CD14-positive monocyte (primary cell): ENCODE measurements at regions not wholly inside any gene's neighbourhood (a gene's known extent, or its start where the extent isn't known, plus 50 kb on each side); places are given as distances from the start of the nearest gene placed in this dataset.
"Not testable (repeated sequence)": the region's sequence is repeated elsewhere in the genome, so short reads cannot be mapped to it uniquely, and the experiment has no call there.

ENCODE experiments used
- DNase-seq, 3 donors: peaks; one replicate each; pipeline ENCODE4 v3.0.0-alpha.2; 2011 to 2022
- H2AFZ ChIP-seq: 2 replicates; pipeline ENCODE4 v1.6.0; 2012; ENCODE audit warnings: mild to moderate bottlenecking, low read depth, low read length, inconsistent platforms; ENCODE audit not compliant: insufficient read depth, poor library complexity, severe bottlenecking
- H3K27ac ChIP-seq, 2 donors: 1 replicate in 1 of 2; 2 replicates in 1 of 2; pipeline ENCODE4 v1.5.1; 2012 to 2013; ENCODE audit warnings: low read length in 2 of 2, control low read depth in 1 of 2, inconsistent platforms in 1 of 2, low read depth in 1 of 2, mild to moderate bottlenecking in 1 of 2
- H3K27me3 ChIP-seq, 2 donors: one replicate each; pipeline versions ENCODE4 v1.6.0 to v1.6.1; 2011 to 2013; ENCODE audit warnings: low read length in 2 of 2; ENCODE audit not compliant: control insufficient read depth in 2 of 2, insufficient read depth in 2 of 2
- H3K36me3 ChIP-seq, 2 donors: replicated peaks in 1 of 2; 1 replicate in 1 of 2; 2 replicates in 1 of 2; pipeline versions ENCODE4 v1.5.1 to v1.6.1; 2012 to 2013; ENCODE audit warnings: low read length in 2 of 2, control low read depth in 1 of 2, inconsistent platforms in 1 of 2, mild to moderate bottlenecking in 1 of 2; ENCODE audit not compliant: insufficient read depth in 2 of 2, control insufficient read depth in 1 of 2
- H3K4me1 ChIP-seq, 2 donors: 1 replicate in 1 of 2; 2 replicates in 1 of 2; pipeline versions ENCODE4 v1.5.1 to v1.6.1; 2012 to 2013; ENCODE audit warnings: low read length in 2 of 2, control low read depth in 1 of 2, inconsistent platforms in 1 of 2, mild to moderate bottlenecking in 1 of 2, moderate library complexity in 1 of 2; ENCODE audit not compliant: insufficient read depth in 2 of 2, control insufficient read depth in 1 of 2
- H3K4me2 ChIP-seq: replicated peaks from 2 replicates; pipeline ENCODE3; 2012; ENCODE audit warnings: low read length, moderate library complexity, mild to moderate bottlenecking; ENCODE audit not compliant: poor library complexity, severe bottlenecking; ENCODE audit errors: extremely low read depth
- H3K4me3 ChIP-seq, 3 experiments: fragments of 200-600 bp in 1 of 3; sonication (generic) in 1 of 3; replicated peaks in 1 of 3; 1 replicate in 2 of 3; 2 replicates in 1 of 3; pipeline ENCODE4 v1.5.1; 2011 to 2013; ENCODE audit warnings: low read length in 3 of 3, mild to moderate bottlenecking in 3 of 3, control low read depth in 2 of 3, low read depth in 2 of 3, inconsistent platforms in 1 of 3, moderate library complexity in 1 of 3
- H3K79me2 ChIP-seq: 2 replicates; pipeline ENCODE4 v1.6.0; 2012; ENCODE audit warnings: mild to moderate bottlenecking, control low read depth, inconsistent platforms, low read length, moderate library complexity; ENCODE audit not compliant: insufficient read depth
- H3K9ac ChIP-seq: 2 replicates; pipeline ENCODE4 v1.6.0; 2017; ENCODE audit warnings: low read length, mild to moderate bottlenecking; ENCODE audit not compliant: insufficient read depth, poor library complexity, severe bottlenecking
- H3K9me3 ChIP-seq, 2 donors: replicated peaks in 1 of 2; 1 replicate in 1 of 2; 2 replicates in 1 of 2; pipeline versions ENCODE4 v1.5.1 to v1.6.1; 2012 to 2013; ENCODE audit warnings: low read length in 2 of 2, control low read depth in 1 of 2; ENCODE audit not compliant: control insufficient read depth in 1 of 2, insufficient read depth in 1 of 2
- H4K20me1 ChIP-seq: 2 replicates; pipeline ENCODE4 v1.6.0; 2012; ENCODE audit warnings: mild to moderate bottlenecking, low read length, control low read depth, moderate library complexity; ENCODE audit not compliant: insufficient read depth
- H3K27ac Mint-ChIP-seq, 7 donors: one replicate each; pipeline ENCODE4 v1.8.0; 2020; ENCODE audit warnings: mild to moderate bottlenecking in 7 of 7, mixed read lengths in 7 of 7, moderate library complexity in 6 of 7, inconsistent platforms in 2 of 7
- H3K27me3 Mint-ChIP-seq, 3 donors: one replicate each; pipeline ENCODE4 v1.8.0; 2021 to 2022; ENCODE audit warnings: low read depth in 3 of 3, mild to moderate bottlenecking in 3 of 3, mixed read lengths in 3 of 3, moderate library complexity in 3 of 3, inconsistent platforms in 1 of 3
- H3K36me3 Mint-ChIP-seq, 2 donors: one replicate each; pipeline ENCODE4 v1.8.0; 2020; ENCODE audit warnings: mixed read lengths in 2 of 2, inconsistent platforms in 1 of 2, mild to moderate bottlenecking in 1 of 2
- H3K4me1 Mint-ChIP-seq: one replicate; pipeline ENCODE4 v1.8.0; 2020; ENCODE audit warnings: mild to moderate bottlenecking, mixed read lengths
- H3K4me3 Mint-ChIP-seq, 2 donors: one replicate each; pipeline ENCODE4 v1.8.0; 2020; ENCODE audit warnings: mild to moderate bottlenecking in 2 of 2, mixed read lengths in 2 of 2, moderate library complexity in 1 of 2
- H3K9me3 Mint-ChIP-seq, 7 donors: one replicate each; pipeline ENCODE4 v1.8.0; 2020 to 2022; ENCODE audit warnings: mixed read lengths in 7 of 7, mild to moderate bottlenecking in 6 of 7, moderate library complexity in 6 of 7, inconsistent platforms in 2 of 7
- WGBS: methylation state at CpG from one replicate; pipeline ENCODE4 v1.1.5; 2013; ENCODE audit warnings: missing lambda C conversion rate; ENCODE audit not compliant: insufficient coverage; 5-methylcytosine and 5-hydroxymethylcytosine counted together
- intact Hi-C, 2 donors: fragments of 100-400 bp; cut with micrococcal nuclease; formaldehyde crosslinking; loops; one replicate each; pipeline versions ENCODE4 v1.15.0 to v1.15.1; 2023
- TF ChIP-seq, protein P1 (sequence below): fragments of 200-600 bp; IDR thresholded peaks from one replicate; pipeline ENCODE4 v1.8.0; 2022; ENCODE audit warnings: antibody characterized with exemption, mild to moderate bottlenecking

DNA sequence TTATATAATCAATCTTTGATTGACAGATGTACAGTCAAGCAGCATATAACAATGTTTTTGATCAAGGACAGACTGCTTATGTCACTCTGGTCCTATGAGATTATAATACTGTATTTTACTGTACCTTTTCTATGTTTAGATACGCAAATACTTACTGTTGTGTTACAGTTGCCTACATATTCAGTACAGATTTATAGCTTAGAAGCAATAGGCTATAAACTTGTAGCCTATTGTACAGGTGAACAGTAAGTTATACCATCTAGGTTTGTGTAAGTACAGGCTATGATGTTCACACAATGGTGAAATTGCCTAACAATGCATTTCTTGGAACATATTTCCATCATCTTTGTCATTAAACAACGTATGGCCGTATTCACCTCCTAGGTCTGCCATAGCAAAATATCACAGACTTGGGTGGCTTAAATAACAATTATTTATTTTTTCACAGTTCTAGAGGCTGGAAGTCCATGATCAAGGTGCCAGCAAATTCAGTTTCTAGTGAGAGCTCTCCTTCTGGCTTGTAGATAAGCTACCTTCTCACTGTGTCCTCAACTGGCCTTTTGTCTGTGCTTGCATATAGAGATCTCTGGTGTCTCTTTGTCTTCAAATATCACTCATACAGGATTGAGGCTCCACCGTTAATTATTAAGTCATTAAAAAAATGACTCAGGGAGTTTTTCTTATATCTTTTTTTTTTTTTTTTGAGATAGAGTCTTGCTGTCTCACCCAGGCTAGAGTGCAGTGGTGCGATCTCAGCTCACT is 89.1 kb downstream of the EBLN2 start:
- no peaks in the 10 kb centered on the region for H3K4me1 Mint-ChIP-seq
- peaks cover 0 to 8% (median 4%) of the 10 kb centered on the region in 7 donors for H3K9me3 Mint-ChIP-seq
- H3K27me3 ChIP-seq, result no peaks in the 10 kb centered on the region
- H3K4me1 ChIP-seq, result no peaks in the 10 kb centered on the region
- no peak overlapping the region for H3K4me2 ChIP-seq
- H3K27ac ChIP-seq, result no peak overlapping the region
- no peak overlapping the region for H2AFZ ChIP-seq
- H3K36me3 Mint-ChIP-seq, result no peaks in the 10 kb centered on the region
- intact Hi-C loops, result no loop called here
- no peak overlapping the region for H3K4me3 Mint-ChIP-seq
- no peaks in the 10 kb centered on the region for H3K79me2 ChIP-seq
- WGBS, result no CpG with 5 or more reads among the region's 5 CpGs
- peaks cover 0 to 4% of the 10 kb centered on the region in 2 donors for H3K9me3 ChIP-seq
- no peak overlapping the region for H3K4me3 ChIP-seq
- no peak overlapping the region for H3K27ac Mint-ChIP-seq
- TF ChIP-seq, protein P1, sequence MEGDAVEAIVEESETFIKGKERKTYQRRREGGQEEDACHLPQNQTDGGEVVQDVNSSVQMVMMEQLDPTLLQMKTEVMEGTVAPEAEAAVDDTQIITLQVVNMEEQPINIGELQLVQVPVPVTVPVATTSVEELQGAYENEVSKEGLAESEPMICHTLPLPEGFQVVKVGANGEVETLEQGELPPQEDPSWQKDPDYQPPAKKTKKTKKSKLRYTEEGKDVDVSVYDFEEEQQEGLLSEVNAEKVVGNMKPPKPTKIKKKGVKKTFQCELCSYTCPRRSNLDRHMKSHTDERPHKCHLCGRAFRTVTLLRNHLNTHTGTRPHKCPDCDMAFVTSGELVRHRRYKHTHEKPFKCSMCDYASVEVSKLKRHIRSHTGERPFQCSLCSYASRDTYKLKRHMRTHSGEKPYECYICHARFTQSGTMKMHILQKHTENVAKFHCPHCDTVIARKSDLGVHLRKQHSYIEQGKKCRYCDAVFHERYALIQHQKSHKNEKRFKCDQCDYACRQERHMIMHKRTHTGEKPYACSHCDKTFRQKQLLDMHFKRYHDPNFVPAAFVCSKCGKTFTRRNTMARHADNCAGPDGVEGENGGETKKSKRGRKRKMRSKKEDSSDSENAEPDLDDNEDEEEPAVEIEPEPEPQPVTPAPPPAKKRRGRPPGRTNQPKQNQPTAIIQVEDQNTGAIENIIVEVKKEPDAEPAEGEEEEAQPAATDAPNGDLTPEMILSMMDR, result no peak
- no peak overlapping the region for H3K9ac ChIP-seq
- no peaks in the 10 kb centered on the region for H4K20me1 ChIP-seq
- peaks cover 5 to 6% (median 6%) of the 10 kb centered on the region in 3 donors for H3K27me3 Mint-ChIP-seq
- no peak for DNase-seq
- no peaks in the 10 kb centered on the region for H3K36me3 ChIP-seq

GRCh38 chr3:73152571-73152970 is 91.1 kb downstream of the EBLN2 start:
- H3K9me3 ChIP-seq, H3K27ac ChIP-seq, H3K4me1 Mint-ChIP-seq, H3K79me2 ChIP-seq, H3K27me3 Mint-ChIP-seq, H3K36me3 Mint-ChIP-seq, H3K9ac ChIP-seq, H3K27ac Mint-ChIP-seq, intact Hi-C loops, H3K9me3 Mint-ChIP-seq, H4K20me1 ChIP-seq, H3K27me3 ChIP-seq, H3K4me3 Mint-ChIP-seq, H3K4me1 ChIP-seq, H3K36me3 ChIP-seq, DNase-seq, H3K4me3 ChIP-seq, H3K4me2 ChIP-seq, H2AFZ ChIP-seq: not testable (repeated sequence)
- WGBS, result 96% methylated on average over 22 of the region's 22 CpGs

DNA sequence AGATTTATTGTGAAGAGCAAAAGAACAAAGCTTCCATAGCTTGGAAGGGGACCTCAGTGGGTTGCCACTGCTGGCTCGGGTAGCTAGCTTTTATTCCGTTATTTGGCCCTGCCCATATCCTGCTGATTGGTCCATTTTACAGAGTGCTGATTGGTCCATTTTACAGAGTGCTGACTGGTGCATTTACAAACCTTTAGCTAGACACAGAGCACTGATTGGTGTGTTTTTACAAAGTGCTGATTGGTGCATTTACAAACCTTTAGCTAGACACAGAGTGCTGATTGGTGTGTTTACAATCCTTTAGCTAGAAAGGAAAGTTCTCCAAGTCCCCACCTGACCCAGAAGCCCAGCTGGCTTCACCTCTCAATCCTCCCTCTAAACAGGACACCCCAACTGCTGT is 91.6 kb downstream of the EBLN2 start:
- WGBS, result 100% methylated on average over 2 of the region's 2 CpGs
- H3K79me2 ChIP-seq, DNase-seq, H3K27me3 ChIP-seq, H3K4me3 ChIP-seq, H3K9ac ChIP-seq, H3K9me3 ChIP-seq, intact Hi-C loops, H3K27me3 Mint-ChIP-seq, H3K4me3 Mint-ChIP-seq, H3K9me3 Mint-ChIP-seq, H3K27ac Mint-ChIP-seq, H3K36me3 Mint-ChIP-seq, H3K36me3 ChIP-seq, H3K4me1 ChIP-seq, H3K27ac ChIP-seq, H4K20me1 ChIP-seq, H3K4me1 Mint-ChIP-seq, H3K4me2 ChIP-seq, H2AFZ ChIP-seq: not testable (repeated sequence)

DNA sequence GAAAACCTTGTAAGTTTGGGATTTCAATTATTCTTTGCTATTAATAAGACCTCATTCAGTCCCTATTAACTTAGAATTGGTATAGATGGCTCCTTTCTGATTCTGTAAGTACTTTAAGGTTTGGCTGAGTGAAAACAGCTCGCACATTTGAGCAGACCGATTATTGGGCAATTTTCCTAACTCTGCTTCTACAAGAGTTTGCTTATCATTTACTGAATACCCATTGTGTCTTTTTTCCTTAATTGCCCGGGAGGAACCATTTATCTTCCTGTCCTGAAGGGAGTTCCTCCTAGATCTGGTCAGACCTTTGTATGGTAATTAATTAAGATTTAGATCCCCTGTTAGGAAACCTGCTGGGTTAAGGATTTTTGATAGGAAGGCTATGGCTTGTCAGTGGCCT is 92.8 kb downstream of the EBLN2 start:
- peaks cover 0 to 17% (median 7%) of the 10 kb centered on the region in 7 donors for H3K9me3 Mint-ChIP-seq
- H3K9me3 ChIP-seq, H3K9ac ChIP-seq, H3K4me1 Mint-ChIP-seq, H4K20me1 ChIP-seq, H3K27me3 Mint-ChIP-seq, H3K79me2 ChIP-seq, H3K4me3 ChIP-seq, intact Hi-C loops, H3K27ac Mint-ChIP-seq, H3K4me2 ChIP-seq, H3K36me3 ChIP-seq, H3K36me3 Mint-ChIP-seq, H3K27me3 ChIP-seq, DNase-seq, H2AFZ ChIP-seq, H3K27ac ChIP-seq, H3K4me1 ChIP-seq, H3K4me3 Mint-ChIP-seq: not testable (repeated sequence)
- no CpG with 5 or more reads among the region's 3 CpGs for WGBS
